ENCODE measurements at regions not wholly inside any gene's neighbourhood (a gene's known extent, or its start where the extent isn't known, plus 50 kb on each side); places are given as distances from the start of the nearest gene placed in this dataset.

DNA sequence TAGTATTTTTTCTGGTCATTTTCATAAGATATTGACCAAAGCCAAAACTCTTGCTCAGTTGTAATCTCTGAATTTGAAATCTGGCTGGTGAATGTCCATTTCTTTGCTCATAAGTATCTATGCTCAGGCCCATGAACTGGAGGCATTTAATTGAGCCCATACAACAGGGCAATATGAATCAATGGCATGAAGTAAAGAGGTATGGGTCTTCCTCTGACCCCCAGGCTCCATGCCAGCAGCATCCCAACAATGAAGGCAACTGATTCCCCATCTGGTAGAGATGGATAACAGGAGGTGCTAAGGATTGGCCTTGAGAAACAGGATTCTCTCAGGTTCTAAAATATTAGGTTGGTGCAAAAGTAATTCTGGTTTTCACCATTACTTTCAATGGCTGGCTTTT, 330.8 kb downstream of the LIG4 start:
- TF ChIP-seq EZH2 (IDR thresholded peaks at IDR 0.05; ENCODE audit: borderline replicate concordance, low read depth, low read length, poor library complexity, severe bottlenecking) = no peak
- TF ChIP-seq, protein P1, sequence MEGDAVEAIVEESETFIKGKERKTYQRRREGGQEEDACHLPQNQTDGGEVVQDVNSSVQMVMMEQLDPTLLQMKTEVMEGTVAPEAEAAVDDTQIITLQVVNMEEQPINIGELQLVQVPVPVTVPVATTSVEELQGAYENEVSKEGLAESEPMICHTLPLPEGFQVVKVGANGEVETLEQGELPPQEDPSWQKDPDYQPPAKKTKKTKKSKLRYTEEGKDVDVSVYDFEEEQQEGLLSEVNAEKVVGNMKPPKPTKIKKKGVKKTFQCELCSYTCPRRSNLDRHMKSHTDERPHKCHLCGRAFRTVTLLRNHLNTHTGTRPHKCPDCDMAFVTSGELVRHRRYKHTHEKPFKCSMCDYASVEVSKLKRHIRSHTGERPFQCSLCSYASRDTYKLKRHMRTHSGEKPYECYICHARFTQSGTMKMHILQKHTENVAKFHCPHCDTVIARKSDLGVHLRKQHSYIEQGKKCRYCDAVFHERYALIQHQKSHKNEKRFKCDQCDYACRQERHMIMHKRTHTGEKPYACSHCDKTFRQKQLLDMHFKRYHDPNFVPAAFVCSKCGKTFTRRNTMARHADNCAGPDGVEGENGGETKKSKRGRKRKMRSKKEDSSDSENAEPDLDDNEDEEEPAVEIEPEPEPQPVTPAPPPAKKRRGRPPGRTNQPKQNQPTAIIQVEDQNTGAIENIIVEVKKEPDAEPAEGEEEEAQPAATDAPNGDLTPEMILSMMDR (conservative IDR thresholded peaks at IDR 0.05; ENCODE audit: low read depth, low read length) = no peak
- POLR2A ChIA-PET (ENCODE audit: low non-redundant PET) = no interaction called here
- Histone ChIP-seq H3K4me1 (ENCODE audit: insufficient read depth, low read length, poor library complexity, severe bottlenecking) (no peaks in the 10 kb centered on the region), H3K36me3 (ENCODE audit: insufficient read depth, low read length, poor library complexity, severe bottlenecking) (no peaks in the 10 kb centered on the region), H3K27ac (ENCODE audit: low read depth, low read length, poor library complexity, severe bottlenecking) (no peak overlapping the region), H3K4me3 (ENCODE audit: low read depth, low read length, poor library complexity, severe bottlenecking) (no peak overlapping the region), H3K27me3 (replicated peaks; ENCODE audit: insufficient read depth, low read depth, low read length, poor library complexity) (no peaks in the 10 kb centered on the region), H3K9me3 (ENCODE audit: low read depth, low read length, poor library complexity, severe bottlenecking) (no peaks in the 10 kb centered on the region)
- DNase-seq (ENCODE audit: low spot score) = no peak
- no TSS peak for BruUV-seq (replicated peaks)
- intact Hi-C loops (cut with micrococcal nuclease; ENCODE audit: unreplicated experiment) = no loop called here
- CTCF ChIA-PET = no interaction called here

DNA sequence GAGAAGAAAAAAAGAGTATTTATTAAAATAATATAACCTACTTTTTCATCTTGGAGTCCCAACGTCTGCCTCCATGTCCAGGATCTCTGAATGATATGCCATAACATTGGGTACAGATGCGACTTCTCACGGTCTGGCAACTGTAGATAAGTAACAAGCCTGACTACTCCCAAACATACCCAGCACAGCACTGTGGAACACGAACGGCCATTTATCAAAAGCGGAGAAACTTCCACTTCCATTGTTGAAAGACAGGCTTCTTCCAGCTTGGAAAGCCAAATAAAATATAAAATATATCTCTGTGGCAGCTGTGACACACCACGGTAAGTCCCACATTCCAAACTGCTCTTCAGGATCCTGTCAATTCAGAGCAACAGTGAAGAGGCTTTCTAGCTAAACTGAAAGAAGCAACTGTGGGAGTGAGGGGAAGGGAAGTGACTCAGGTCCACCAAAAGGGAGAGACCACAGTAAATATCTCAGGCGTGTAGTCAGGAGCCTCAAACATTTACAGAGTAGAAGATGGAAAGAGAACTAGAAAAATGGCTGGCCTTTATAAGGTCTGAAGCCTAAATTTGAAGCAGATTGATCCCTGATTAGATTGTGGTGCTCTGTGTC, 331.7 kb downstream of the LIG4 start:
- ChIA-PET CTCF (no interaction called here), POLR2A (ENCODE audit: low non-redundant PET) (no interaction called here)
- no TSS peak for BruUV-seq (replicated peaks)
- intact Hi-C loops (cut with micrococcal nuclease; ENCODE audit: unreplicated experiment) = no loop called here
- Histone ChIP-seq H3K4me1 (ENCODE audit: insufficient read depth, low read length, poor library complexity, severe bottlenecking) (no peaks in the 10 kb centered on the region), H3K36me3 (ENCODE audit: insufficient read depth, low read length, poor library complexity, severe bottlenecking) (no peaks in the 10 kb centered on the region), H3K27me3 (replicated peaks; ENCODE audit: insufficient read depth, low read depth, low read length, poor library complexity) (no peaks in the 10 kb centered on the region), H3K4me3 (ENCODE audit: low read depth, low read length, poor library complexity, severe bottlenecking) (no peak overlapping the region), H3K9me3 (ENCODE audit: low read depth, low read length, poor library complexity, severe bottlenecking) (no peaks in the 10 kb centered on the region), H3K27ac (ENCODE audit: low read depth, low read length, poor library complexity, severe bottlenecking) (no peak overlapping the region)
- DNase-seq (ENCODE audit: low spot score) = no peak
- TF ChIP-seq, protein P1 (conservative IDR thresholded peaks at IDR 0.05; ENCODE audit: low read depth, low read length) = no peak
- no peak for TF ChIP-seq EZH2 (IDR thresholded peaks at IDR 0.05; ENCODE audit: borderline replicate concordance, low read depth, low read length, poor library complexity, severe bottlenecking)

DNA sequence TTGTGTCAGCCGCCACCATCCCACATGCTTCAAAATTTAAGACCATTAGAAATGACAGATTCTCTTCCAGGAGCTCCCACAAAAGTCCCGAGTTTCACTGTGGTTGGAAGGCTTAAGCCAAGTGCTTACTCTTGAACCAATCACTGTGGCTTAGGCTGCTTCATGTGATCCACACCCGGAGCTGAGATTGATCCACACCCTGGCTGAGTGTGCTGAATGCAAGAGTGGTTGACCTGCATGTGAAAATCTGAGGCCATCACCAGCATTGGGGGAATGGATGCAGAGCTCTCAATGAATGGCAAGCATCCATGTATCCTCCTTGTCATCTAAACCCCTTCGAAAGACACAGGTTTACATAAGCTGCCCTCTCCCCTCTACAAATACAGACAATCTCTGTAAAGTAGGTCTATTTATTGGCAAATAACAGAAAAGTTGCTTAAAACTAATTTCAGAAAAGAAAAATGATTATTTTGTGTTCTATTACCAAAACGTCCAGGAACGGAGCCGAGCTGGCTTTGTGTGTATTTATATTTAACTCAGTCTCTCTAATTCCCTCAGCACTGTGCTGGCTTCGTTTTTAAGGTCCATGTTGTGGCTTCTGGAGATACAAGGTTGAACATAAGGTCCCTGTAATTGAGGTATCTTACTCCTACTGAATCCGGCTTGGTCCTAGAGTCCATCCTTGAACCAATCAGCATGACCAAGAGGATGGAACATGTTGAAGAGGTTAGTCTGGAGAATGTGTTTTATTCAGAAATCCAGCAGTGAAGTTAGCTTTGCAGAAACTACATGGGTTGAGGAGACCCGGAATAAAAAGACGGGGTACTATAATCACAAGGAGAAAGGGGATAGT, 332.4 kb downstream of the LIG4 start:
- ChIA-PET POLR2A (ENCODE audit: low non-redundant PET) (no interaction called here), CTCF (no interaction called here)
- Histone ChIP-seq H3K4me1 (ENCODE audit: insufficient read depth, low read length, poor library complexity, severe bottlenecking) (no peaks in the 10 kb centered on the region), H3K36me3 (ENCODE audit: insufficient read depth, low read length, poor library complexity, severe bottlenecking) (no peaks in the 10 kb centered on the region), H3K27ac (ENCODE audit: low read depth, low read length, poor library complexity, severe bottlenecking) (no peak overlapping the region), H3K9me3 (ENCODE audit: low read depth, low read length, poor library complexity, severe bottlenecking) (no peaks in the 10 kb centered on the region), H3K4me3 (ENCODE audit: low read depth, low read length, poor library complexity, severe bottlenecking) (no peak overlapping the region), H3K27me3 (replicated peaks; ENCODE audit: insufficient read depth, low read depth, low read length, poor library complexity) (no peaks in the 10 kb centered on the region)
- intact Hi-C loops (cut with micrococcal nuclease; ENCODE audit: unreplicated experiment) = no loop called here
- no peak for TF ChIP-seq EZH2 (IDR thresholded peaks at IDR 0.05; ENCODE audit: borderline replicate concordance, low read depth, low read length, poor library complexity, severe bottlenecking)
- TF ChIP-seq, protein P1 (conservative IDR thresholded peaks at IDR 0.05; ENCODE audit: low read depth, low read length) = no peak
- no peak for DNase-seq (ENCODE audit: low spot score)
- no TSS peak for BruUV-seq (replicated peaks)

Data from A673 (cell line).